DMS 273 (cell line): ENCODE measurements at regions not wholly inside any gene's neighbourhood (a gene's known extent, or its start where the extent isn't known, plus 50 kb on each side); places are given as distances from the start of the nearest gene placed in this dataset.
A peak's percentile ranks its signal among the peaks of the same experiment; 100 is the strongest.
"Not testable (repeated sequence)": the region's sequence is repeated elsewhere in the genome, so short reads cannot be mapped to it uniquely, and the experiment has no call there.

ENCODE experiments used
- DNase-seq: peaks from one replicate; lab custom pipeline; 2025; ENCODE audit not compliant: unreplicated experiment; lab: John Stamatoyannopoulos, UW

DNA sequence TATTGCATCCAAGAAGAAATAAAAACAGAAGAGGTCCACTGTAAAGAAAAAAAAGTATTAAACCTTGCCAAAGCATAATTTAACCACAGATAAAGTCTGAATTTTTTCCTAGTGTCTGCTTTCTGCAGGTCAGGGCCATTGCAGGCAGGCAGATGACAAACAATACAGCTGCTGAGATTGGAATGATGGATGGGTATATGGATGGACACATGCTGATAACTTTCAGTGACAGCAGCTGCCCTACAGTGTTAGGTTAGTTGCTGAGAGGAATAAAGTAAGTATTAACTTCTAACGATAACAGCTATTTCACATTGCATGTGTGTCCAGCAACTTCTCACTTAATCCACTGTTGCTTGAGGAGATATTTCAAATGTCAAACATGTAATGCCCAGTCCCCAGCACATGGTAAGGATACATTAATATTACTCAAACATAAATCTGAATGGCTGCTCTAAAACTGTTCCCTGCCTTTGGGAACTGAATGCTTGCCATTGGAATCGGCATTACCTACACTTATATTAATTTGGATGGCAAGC is 515.3 kb downstream of the RMST start:
- no peak for DNase-seq

DNA sequence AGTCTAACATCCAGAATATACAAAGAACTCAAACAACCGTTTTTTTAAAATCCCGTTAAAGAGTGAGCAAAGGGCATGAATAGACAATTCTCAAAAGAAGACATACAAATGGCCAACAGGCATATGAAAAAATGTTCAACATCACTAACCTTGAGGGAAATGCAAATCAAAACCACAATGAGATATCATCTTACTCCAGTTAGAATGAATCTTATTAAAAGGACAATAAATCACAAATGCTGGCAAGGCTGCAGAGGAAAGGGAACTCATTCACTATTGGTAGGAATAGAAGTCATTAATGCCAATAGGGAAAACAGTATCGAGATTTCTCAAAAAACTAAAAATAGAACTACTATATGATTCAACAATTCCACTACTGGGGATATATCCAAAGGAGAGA is 520.1 kb downstream of the RMST start:
- DNase-seq: peak; percentile 1

DNA sequence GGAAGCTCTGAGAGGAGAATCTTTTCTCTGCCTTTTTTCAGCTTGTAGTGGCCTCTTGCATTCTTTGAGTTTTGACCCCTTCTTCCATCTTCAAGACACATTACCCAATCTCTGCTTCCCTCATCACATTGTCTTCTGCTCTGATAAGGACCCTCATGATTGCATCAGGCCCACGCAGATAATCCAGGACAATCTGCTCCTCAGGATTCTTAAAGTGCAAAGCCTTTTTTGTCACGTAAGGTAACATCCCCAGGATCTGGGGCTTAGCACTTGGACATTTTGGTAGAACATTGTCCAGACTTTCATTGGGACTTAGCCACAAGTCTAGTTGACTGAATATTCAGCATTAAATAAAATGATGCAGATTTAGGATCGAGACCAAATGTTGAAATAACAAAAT is 521.2 kb downstream of the RMST start:
- DNase-seq: no peak

DNA sequence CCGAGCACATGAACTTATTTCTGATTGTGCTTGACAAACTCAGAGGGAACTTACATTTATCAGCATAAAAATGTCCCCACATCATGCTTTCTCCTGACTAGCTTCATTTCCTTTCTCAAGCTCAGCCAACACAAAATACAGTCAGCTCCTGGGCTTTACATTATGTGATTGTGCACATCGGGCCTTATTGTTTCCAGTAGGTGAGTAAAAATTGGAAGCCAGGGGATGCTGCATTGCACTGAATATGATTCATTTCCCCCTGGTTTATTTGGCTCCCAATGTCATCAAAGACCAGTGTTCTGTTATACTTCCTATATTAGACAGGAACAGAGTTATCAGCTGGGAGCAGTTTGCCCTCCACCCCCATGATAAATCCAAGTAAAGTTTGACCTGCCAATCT is 521.8 kb downstream of the RMST start:
- DNase-seq: no peak

- DNase-seq: peak; percentile 73
These were observed 522.5 kb downstream of the RMST start for GRCh38 chr12:97984974-97985580.

DNA sequence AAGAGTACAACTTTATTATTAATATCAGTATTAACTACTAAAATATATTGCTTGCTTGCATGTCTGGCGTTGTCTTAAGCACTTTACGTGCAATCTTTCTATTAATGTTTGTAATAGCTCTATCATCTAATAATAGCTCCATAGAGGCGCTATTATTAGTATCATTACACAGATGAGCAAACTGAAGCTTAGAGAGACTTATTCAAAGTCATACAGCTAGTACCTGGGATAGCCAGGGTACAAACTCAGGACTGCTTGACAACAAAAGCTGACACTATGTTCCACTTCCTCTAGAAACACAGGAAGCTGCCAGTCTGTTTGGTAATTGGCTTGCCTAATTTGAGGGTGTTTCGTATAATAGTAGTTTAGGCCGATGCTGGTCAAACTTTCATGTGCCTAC is 523.2 kb downstream of the RMST start:
- DNase-seq: no peak

DNA sequence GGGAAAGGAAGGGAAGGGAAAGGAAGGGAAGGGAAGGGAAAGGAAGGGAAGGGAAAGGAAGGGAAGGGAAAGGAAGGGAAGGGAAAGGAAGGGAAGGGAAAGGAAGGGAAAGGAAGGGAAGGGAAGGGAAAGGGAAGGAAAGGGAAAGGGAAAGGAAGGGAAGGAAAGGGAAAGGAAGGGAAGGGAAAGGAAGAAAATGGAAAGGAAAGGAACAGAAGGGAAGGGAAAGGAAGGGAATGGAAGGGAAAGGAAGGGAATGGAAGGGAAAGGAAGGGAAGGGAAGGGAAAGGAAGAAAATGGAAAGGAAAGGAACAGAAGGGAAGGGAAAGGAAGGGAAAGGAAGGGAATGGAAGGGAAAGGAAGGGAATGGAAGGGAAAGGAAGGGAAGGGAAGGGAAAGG is 526.0 kb downstream of the RMST start:
- not testable (repeated sequence) for DNase-seq

GRCh38 chr12:97989366-97989940 is 525.9 kb upstream of the TMPO start:
- no peak for DNase-seq

- no peak for DNase-seq
These were observed 520.5 kb upstream of the TMPO start for GRCh38 chr12:97994746-97995484.

- DNase-seq: no peak
These were observed 519.8 kb upstream of the TMPO start for GRCh38 chr12:97995559-97995958.

- DNase-seq: no peak
These were observed 514.0 kb upstream of the TMPO start for GRCh38 chr12:98001430-98001829.

DNA sequence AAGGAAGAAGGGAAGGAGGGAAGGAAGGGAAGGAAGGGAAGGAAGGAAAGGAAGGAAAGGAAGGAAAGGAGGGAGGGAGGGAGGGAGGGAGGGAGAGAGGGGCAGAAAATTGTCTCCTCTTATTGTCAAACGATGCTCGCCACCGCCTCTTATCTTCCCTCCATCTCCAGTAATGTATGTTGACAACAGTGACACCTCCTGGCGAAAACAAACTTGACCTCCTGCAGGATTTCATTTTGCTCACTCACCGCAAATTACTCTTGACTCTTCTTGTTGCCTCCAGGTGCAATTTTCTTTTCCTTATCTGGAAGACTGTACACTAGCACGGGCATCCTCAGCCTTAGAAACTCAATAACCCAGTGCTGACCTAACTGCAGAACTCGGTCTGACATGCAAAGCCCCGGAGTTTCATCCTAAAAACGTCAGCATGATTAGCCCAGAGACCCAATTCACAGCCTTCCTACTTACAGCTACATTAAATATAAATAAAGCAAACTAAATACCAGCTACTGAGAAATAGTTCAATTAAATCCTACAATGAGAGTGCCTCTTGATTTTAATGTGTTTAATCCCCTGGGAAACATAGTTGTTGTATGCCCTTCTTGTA is 512.4 kb upstream of the TMPO start:
- peak; percentile 61 for DNase-seq

DNA sequence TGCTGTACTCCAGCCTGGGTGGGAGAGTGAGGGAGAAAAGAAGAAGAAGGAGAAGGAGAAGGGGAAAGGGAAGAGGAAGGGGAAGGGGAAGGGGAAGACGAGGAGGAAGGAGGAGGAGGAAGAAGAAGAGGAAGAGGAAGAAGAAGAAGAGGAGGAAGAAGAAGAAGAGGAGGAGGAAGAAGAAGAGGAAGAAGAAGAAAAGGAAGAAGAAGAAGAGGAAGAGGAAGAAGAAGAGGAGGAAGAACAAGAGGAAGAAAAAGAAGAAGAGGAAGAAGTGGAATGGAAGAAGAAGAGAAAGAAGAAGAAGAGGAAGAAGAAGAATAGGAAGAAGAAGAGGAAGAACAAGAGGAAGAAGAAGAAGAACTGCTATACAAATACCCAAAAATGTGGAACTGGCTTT is 507.4 kb upstream of the TMPO start:
- no peak for DNase-seq

GRCh38 chr12:98013560-98013959 is 501.8 kb upstream of the TMPO start:
- DNase-seq: no peak

- no peak for DNase-seq
These were observed 496.6 kb upstream of the TMPO start for GRCh38 chr12:98018836-98019235.

DNA sequence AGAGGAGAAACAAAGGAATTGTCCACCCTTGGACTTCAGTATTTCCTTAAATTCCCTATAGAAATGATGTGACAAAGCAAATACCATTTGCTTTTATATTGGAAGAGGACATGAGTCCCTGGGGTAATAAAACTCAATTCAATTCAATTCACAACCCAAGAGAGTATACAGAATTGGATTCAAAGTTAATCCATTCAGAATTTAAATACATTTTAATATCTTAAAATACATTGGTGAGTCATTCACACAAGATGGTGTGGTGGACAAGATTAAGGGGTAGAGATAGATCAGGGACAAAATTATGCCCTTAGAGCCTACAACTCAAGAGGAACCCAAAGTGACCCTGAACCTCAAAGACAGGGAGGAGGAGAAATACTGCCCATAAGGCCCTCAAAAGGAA is 495.0 kb upstream of the TMPO start:
- no peak for DNase-seq

DNA sequence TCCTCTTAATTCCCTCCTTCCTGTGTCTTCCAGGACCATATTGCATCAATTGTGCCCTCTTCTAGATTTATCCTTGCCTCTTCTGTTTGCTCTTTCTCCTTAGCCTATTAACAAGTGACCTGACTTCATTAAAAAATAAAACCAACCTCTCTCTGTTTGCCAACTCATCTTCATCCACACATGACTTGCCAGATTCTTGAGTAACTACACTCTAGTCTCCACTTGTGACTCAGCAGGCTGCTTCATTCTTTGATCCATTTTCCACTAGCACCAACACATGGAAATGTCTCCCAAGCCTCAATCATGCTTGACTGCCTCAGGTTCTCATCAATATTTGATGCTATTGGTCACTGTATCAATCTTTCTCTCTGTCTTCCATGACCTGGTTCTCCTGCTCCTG is 492.4 kb upstream of the TMPO start:
- DNase-seq: no peak

GRCh38 chr12:98037401-98038140 is 477.8 kb upstream of the TMPO start:
- DNase-seq: no peak

DNA sequence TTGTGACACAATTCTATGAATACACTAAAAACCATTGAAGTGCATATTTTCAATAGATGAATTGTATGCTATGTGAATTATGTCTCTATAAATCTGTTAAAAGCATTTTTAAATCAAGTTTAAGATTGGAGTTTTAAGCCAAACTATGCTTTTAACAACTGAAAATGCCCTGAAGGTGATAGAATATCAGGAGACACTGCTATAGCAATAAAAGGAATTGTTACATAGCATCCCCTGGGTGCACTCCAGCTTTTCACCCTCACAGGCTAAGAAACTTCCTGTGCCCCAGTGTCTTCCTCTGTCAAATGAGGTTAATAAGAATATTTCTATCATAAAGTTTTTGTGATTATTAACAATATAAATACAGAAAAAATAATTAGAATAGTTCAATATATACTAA is 472.7 kb upstream of the TMPO start:
- DNase-seq: no peak

DNA sequence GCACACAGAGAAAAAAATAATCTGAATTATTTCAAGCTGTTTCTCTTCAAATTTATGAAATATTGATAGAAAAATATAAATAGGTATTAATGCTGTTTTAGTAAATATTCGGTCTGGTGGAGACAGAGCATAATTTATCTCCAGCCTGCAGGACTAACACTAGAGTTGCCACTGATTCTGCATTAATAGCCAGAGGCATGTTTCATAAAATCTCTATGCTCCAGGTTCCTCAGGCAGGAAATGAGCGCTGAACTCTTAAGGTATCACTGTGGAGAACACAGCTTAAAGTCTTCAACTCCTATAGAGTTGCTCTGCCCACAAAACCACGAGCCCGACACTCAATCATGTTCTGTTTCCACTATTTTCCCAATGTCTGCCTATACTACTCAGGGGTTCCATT is 470.0 kb upstream of the TMPO start:
- DNase-seq: no peak

- peak; percentile 1 for DNase-seq
These were observed 467.1 kb upstream of the TMPO start for GRCh38 chr12:98048326-98048725.
